ENCODE measurements at regions not wholly inside any gene's neighbourhood (a gene's known extent, or its start where the extent isn't known, plus 50 kb on each side); places are given as distances from the start of the nearest gene placed in this dataset.
A peak's percentile ranks its signal among the peaks of the same experiment; 100 is the strongest.
"Not testable (repeated sequence)": the region's sequence is repeated elsewhere in the genome, so short reads cannot be mapped to it uniquely, and the experiment has no call there.

DNA sequence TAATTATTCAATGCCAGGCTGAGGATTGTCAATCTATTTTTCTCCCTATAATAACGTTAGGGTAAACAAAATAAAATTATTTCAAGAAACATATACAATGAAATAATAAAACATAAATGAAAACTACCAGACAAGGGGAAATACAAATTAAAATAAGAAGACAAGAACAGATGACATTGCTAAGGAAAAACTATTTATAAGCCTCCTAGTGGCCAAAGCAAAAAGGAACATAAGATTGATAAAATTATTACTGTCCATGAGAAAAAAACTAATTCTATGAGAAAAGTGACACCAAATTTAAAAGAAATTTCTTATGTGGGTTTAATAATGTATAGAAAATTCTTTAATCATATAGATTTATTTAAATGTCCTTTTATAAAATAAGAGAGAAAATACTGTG lies 294.7 kb downstream of the TTC6 start:
- Histone ChIP-seq H3K27ac (no peak overlapping the region), H3K4me3 (no peak overlapping the region), H3K9me3 (replicated peaks) (no peaks in the 10 kb centered on the region), H3K4me1 (replicated peaks) (no peaks in the 10 kb centered on the region), H3K27me3 (replicated peaks) (no peaks in the 10 kb centered on the region), H3K36me3 (no peaks in the 10 kb centered on the region)
- no peak for DNase-seq (ENCODE audit: low read depth in 1 of 2, low spot score in 2 of 2)

DNA sequence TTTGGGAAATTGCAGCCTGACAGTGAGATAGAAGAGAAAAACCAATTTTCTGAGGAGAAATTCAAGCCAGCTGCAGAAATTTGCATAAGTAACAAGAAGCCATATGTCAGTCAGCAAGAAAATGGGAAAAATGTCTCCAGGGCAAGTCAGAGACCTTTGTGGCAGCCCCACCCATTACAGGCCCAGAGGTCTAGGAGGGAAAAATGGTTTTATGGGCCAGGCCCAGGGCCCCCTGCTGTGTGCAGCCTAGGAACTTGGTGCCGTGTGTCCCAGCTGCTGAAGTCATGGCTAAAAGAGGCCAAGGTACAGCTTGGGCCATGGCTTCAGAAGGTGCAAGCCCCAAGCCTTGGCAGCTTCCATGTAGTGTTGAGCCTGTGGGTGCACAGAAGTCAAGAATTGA lies 296.1 kb downstream of the TTC6 start:
- DNase-seq (ENCODE audit: low read depth in 1 of 2, low spot score in 2 of 2); H3K27me3 ChIP-seq (replicated peaks); H3K4me1 ChIP-seq (replicated peaks); H3K9me3 ChIP-seq (replicated peaks); H3K4me3 ChIP-seq; H3K27ac ChIP-seq; H3K36me3 ChIP-seq: not testable (repeated sequence)

DNA sequence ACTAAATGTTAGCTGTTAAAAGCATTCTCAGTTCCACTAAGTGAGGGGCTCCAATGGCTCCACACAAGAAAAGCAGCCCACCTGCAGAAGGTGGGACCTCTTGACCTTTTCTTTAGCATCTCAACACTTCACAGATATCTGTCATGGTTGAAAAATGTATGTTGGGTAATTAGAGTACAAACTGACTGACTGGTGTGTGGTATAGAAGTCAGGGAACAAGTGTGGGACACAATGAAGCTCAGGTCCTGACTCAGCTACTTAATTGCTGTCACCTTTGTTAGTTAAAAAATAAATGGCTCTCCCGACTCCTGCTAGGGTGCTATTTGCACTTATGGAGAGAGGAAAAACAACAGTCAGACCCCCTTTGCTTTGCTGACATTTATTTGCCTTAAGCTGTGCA lies 299.0 kb downstream of the TTC6 start:
- DNase-seq (ENCODE audit: low read depth in 1 of 2, low spot score in 2 of 2) = no peak
- H3K36me3 ChIP-seq = no peaks in the 10 kb centered on the region
- H3K27me3 ChIP-seq (replicated peaks) = 0 out of 2 replicates have a peak, but pooled peaks cover 6% of the 10 kb centered on the region
- no peak overlapping the region for H3K27ac ChIP-seq
- H3K9me3 ChIP-seq (replicated peaks) = no peaks in the 10 kb centered on the region
- H3K4me1 ChIP-seq (replicated peaks) = no peaks in the 10 kb centered on the region
- H3K4me3 ChIP-seq = no peak overlapping the region

DNA sequence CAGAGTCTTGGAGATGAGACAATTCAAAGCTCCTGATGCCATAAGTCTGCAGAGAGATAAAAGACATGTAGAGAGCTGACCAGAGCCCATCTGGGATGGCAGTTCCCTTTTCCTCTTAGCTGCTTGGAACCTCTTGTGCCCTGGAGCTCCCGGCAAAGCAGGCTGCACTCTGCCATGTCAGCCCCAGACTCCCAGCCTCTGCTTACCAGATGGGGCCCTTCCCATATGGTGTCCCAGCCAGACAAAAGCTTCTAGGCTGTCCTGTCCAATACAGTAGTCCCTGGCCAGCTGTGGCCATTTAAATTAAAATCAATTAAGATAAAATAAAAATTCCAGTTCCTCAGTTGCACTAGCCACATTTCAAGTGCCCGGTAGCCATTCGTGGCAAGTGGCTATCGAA lies 303.9 kb downstream of the TTC6 start:
- no peaks in the 10 kb centered on the region for H3K4me1 ChIP-seq (replicated peaks)
- H3K27me3 ChIP-seq (replicated peaks) = peaks cover 11% of the 10 kb centered on the region; the same call in 1 of the 2 replicates
- H3K36me3 ChIP-seq = no peaks in the 10 kb centered on the region
- H3K4me3 ChIP-seq = no peak overlapping the region
- H3K27ac ChIP-seq = no peak overlapping the region
- H3K9me3 ChIP-seq (replicated peaks) = no peaks in the 10 kb centered on the region
- DNase-seq (ENCODE audit: low read depth in 1 of 2, low spot score in 2 of 2) = no peak

DNA sequence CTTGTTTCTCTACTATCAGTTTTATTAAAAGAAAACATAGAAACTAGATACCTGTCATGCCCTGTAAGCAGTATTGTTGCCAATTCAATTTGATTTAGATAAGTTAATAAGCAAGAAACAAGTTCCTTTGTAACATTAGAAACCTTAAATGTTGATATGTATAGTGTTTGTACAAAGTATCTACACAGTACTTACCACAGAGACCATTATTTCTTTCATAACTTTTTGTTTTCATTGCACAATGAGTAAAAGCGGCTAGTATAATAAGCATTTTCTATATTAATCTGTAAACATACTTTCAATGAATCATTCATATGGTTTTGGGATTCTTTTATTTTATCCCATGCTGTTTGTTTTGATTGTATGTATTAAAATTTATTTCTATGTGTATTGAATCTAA lies 305.1 kb downstream of the TTC6 start:
- Histone ChIP-seq H3K36me3 (no peaks in the 10 kb centered on the region), H3K9me3 (replicated peaks) (no peaks in the 10 kb centered on the region), H3K27ac (no peak overlapping the region), H3K4me3 (no peak overlapping the region), H3K4me1 (replicated peaks) (no peaks in the 10 kb centered on the region), H3K27me3 (replicated peaks) (peaks cover 11% of the 10 kb centered on the region; the same call in 1 of the 2 replicates)
- no peak for DNase-seq (ENCODE audit: low read depth in 1 of 2, low spot score in 2 of 2)

- Histone ChIP-seq H3K4me1 (replicated peaks) (no peaks in the 10 kb centered on the region), H3K4me3 (no peak overlapping the region), H3K27ac (no peak overlapping the region)
Measured at GRCh38 chr14:37901978-37902377, 305.7 kb upstream of the SSTR1 start.

GRCh38 chr14:37903343-37904191 lies 304.1 kb upstream of the SSTR1 start:
- Histone ChIP-seq H3K4me3 (no peak overlapping the region), H3K27ac (no peak overlapping the region), H3K36me3 (no peaks in the 10 kb centered on the region), H3K27me3 (replicated peaks) (peaks cover 6% of the 10 kb centered on the region; the same call in 1 of the 2 replicates), H3K4me1 (replicated peaks) (no peaks in the 10 kb centered on the region), H3K9me3 (replicated peaks) (no peaks in the 10 kb centered on the region)
- DNase-seq (ENCODE audit: low read depth in 1 of 2, low spot score in 2 of 2) = peak in 1 of 2 experiments; percentile 4

More at GRCh38 chr14:37901978-37902377, 305.7 kb upstream of the SSTR1 start:
- no peak for DNase-seq (ENCODE audit: low read depth in 1 of 2, low spot score in 2 of 2)
- Histone ChIP-seq H3K9me3 (replicated peaks) (no peaks in the 10 kb centered on the region), H3K27me3 (replicated peaks) (peaks cover 11% of the 10 kb centered on the region; the same call in 1 of the 2 replicates), H3K36me3 (no peaks in the 10 kb centered on the region)

- DNase-seq (ENCODE audit: low read depth in 1 of 2, low spot score in 2 of 2) = no peak
- H3K36me3 ChIP-seq = no peaks in the 10 kb centered on the region
- no peaks in the 10 kb centered on the region for H3K9me3 ChIP-seq (replicated peaks)
- H3K4me1 ChIP-seq (replicated peaks) = no peaks in the 10 kb centered on the region
- H3K4me3 ChIP-seq = no peak overlapping the region
- no peaks in the 10 kb centered on the region for H3K27me3 ChIP-seq (replicated peaks)
- no peak overlapping the region for H3K27ac ChIP-seq
Measured at GRCh38 chr14:37924622-37925021, 283.1 kb upstream of the SSTR1 start.

DNA sequence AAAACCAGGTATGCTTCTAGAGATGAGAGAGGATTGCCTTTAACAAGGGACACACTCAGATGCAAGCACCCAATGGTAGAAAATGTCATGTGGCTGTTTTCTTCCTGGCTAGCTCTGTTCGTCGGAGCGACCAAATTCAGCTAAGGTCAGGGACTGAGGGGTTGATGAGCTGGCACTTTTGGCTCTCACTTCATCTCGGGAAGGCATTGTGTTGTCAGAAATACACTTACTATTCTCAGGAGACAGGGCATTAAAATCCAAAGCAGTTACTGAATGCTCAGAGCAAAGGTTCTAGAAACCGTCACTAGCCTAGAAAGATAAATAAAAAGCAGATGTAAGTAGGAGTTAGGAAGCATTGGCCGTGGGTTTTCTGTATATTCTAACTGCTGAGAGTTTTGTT lies 275.7 kb upstream of the SSTR1 start:
- Histone ChIP-seq H3K4me3 (no peak overlapping the region), H3K9me3 (replicated peaks) (no peaks in the 10 kb centered on the region)
- no peak for DNase-seq (ENCODE audit: low read depth in 1 of 2, low spot score in 2 of 2)

GRCh38 chr14:37932481-37932880 lies 275.2 kb upstream of the SSTR1 start:
- H3K27me3 ChIP-seq (replicated peaks) = no peaks in the 10 kb centered on the region
- no peaks in the 10 kb centered on the region for H3K4me1 ChIP-seq (replicated peaks)
- H3K4me3 ChIP-seq = no peak overlapping the region
- no peaks in the 10 kb centered on the region for H3K36me3 ChIP-seq
- H3K9me3 ChIP-seq (replicated peaks) = no peaks in the 10 kb centered on the region
- no peak overlapping the region for H3K27ac ChIP-seq
- DNase-seq (ENCODE audit: low read depth in 1 of 2, low spot score in 2 of 2) = no peak

More for the DNA sequence above, 275.7 kb upstream of the SSTR1 start:
- no peak overlapping the region for H3K27ac ChIP-seq
- no peaks in the 10 kb centered on the region for H3K36me3 ChIP-seq
- H3K4me1 ChIP-seq (replicated peaks) = no peaks in the 10 kb centered on the region
- no peaks in the 10 kb centered on the region for H3K27me3 ChIP-seq (replicated peaks)

GRCh38 chr14:37936971-37937370 lies 270.7 kb upstream of the SSTR1 start:
- Histone ChIP-seq H3K4me1 (replicated peaks) (no peaks in the 10 kb centered on the region), H3K36me3 (no peaks in the 10 kb centered on the region), H3K27me3 (replicated peaks) (no peaks in the 10 kb centered on the region), H3K9me3 (replicated peaks) (no peaks in the 10 kb centered on the region), H3K27ac (no peak overlapping the region), H3K4me3 (no peak overlapping the region)
- no peak for DNase-seq (ENCODE audit: low read depth in 1 of 2, low spot score in 2 of 2)

DNA sequence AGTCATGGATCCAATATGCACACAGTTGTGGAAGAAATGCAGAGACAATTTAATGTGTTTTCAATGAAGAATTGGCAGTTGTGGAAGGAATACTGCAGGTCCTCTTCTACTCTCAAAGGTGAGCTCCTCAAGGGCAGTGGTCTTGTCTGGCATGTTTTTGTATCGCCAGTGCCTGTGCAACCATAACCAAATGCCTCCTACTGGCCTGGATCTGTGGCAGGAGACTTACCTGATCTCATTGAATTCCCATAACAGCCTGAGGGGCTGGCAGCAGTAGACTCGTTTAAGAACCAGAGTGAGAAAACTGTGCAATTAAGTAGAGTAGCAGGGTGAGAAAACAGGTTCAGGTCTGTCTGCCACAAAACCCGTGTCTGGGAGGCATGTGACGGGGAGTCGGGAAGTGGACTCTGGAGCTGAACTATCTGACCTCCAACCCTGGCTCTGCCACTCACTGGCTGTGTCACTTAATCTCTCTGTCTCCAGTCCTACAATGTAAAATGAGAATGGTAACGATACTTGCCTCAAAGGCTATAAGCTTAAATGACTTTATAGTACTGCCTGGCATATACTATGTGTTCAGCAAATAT lies 268.2 kb upstream of the SSTR1 start:
- Histone ChIP-seq H3K36me3 (no peaks in the 10 kb centered on the region), H3K9me3 (replicated peaks) (no peaks in the 10 kb centered on the region), H3K27ac (no peak overlapping the region), H3K4me1 (replicated peaks) (no peaks in the 10 kb centered on the region), H3K27me3 (replicated peaks) (no peaks in the 10 kb centered on the region), H3K4me3 (no peak overlapping the region)
- DNase-seq (ENCODE audit: low read depth in 1 of 2, low spot score in 2 of 2) = no peak

- no peak for DNase-seq (ENCODE audit: low read depth in 1 of 2, low spot score in 2 of 2)
Measured at GRCh38 chr14:37945959-37946358, 261.7 kb upstream of the SSTR1 start.

GRCh38 chr14:37946819-37947218 lies 260.9 kb upstream of the SSTR1 start:
- DNase-seq (ENCODE audit: low read depth in 1 of 2, low spot score in 2 of 2) = no peak
- H3K4me3 ChIP-seq = no peak overlapping the region
- no peaks in the 10 kb centered on the region for H3K27me3 ChIP-seq (replicated peaks)
- no peaks in the 10 kb centered on the region for H3K36me3 ChIP-seq
- H3K9me3 ChIP-seq (replicated peaks) = no peaks in the 10 kb centered on the region
- no peaks in the 10 kb centered on the region for H3K4me1 ChIP-seq (replicated peaks)
- no peak overlapping the region for H3K27ac ChIP-seq

More at GRCh38 chr14:37945959-37946358, 261.7 kb upstream of the SSTR1 start:
- Histone ChIP-seq H3K27me3 (replicated peaks) (no peaks in the 10 kb centered on the region), H3K9me3 (replicated peaks) (no peaks in the 10 kb centered on the region), H3K4me3 (no peak overlapping the region), H3K4me1 (replicated peaks) (no peaks in the 10 kb centered on the region), H3K27ac (no peak overlapping the region), H3K36me3 (no peaks in the 10 kb centered on the region)

All from SJSA1 (cell line).